GM13977 (cell line): ENCODE measurements at regions not wholly inside any gene's neighbourhood (a gene's known extent, or its start where the extent isn't known, plus 50 kb on each side); places are given as distances from the start of the nearest gene placed in this dataset.
"Not testable (repeated sequence)": the region's sequence is repeated elsewhere in the genome, so short reads cannot be mapped to it uniquely, and the experiment has no call there.

Experiments used
- DNase-seq: peaks from one replicate; pipeline ENCODE4 v3.0.0; 2012; ENCODE audit warnings: low spot score
- in situ Hi-C: fragments of 300-500 bp; cut with MboI; formaldehyde crosslinking; loops from one replicate; pipeline ENCODE4 v1.12.0; 2022; ENCODE audit warnings: low sequenced_read_pairs, low pct_unique_long_range_greater_than_20kb, mixed read lengths, inconsistent platforms; ENCODE audit not compliant: unreplicated experiment

- not testable (repeated sequence) for DNase-seq
Measured at GRCh38 chr16:33706845-33707590, 247.6 kb downstream of the TP53TG3F start.

GRCh38 chr16:33707591-33707934 lies 248.2 kb downstream of the TP53TG3F start:
- DNase-seq, in situ Hi-C loops: not testable (repeated sequence)

More at GRCh38 chr16:33706845-33707590, 247.6 kb downstream of the TP53TG3F start:
- in situ Hi-C loops: not testable (repeated sequence)

GRCh38 chr16:33709856-33710695 lies 250.7 kb downstream of the TP53TG3F start:
- in situ Hi-C loops, DNase-seq: not testable (repeated sequence)

- DNase-seq, in situ Hi-C loops: not testable (repeated sequence)
Measured at GRCh38 chr16:33710696-33711087, 251.3 kb downstream of the TP53TG3F start.

- DNase-seq, in situ Hi-C loops: not testable (repeated sequence)
Measured at GRCh38 chr16:33711616-33712015, 252.2 kb downstream of the TP53TG3F start.

- DNase-seq, in situ Hi-C loops: not testable (repeated sequence)
Measured at GRCh38 chr16:33712308-33712707, 252.9 kb downstream of the TP53TG3F start.

GRCh38 chr16:33712851-33713709 lies 253.7 kb downstream of the TP53TG3F start:
- in situ Hi-C loops, DNase-seq: not testable (repeated sequence)

- DNase-seq, in situ Hi-C loops: not testable (repeated sequence)
Measured at GRCh38 chr16:33713710-33714538, 254.5 kb downstream of the TP53TG3F start.

- in situ Hi-C loops: not testable (repeated sequence)
Measured at GRCh38 chr16:33731167-33731566, 271.8 kb downstream of the TP53TG3F start.

GRCh38 chr16:33734650-33735049 lies 275.2 kb downstream of the TP53TG3F start:
- in situ Hi-C loops: not testable (repeated sequence)

More at GRCh38 chr16:33731167-33731566, 271.8 kb downstream of the TP53TG3F start:
- not testable (repeated sequence) for DNase-seq

GRCh38 chr16:33766869-33767765 lies 307.7 kb downstream of the TP53TG3F start:
- in situ Hi-C loops, DNase-seq: not testable (repeated sequence)

More at GRCh38 chr16:33734650-33735049, 275.2 kb downstream of the TP53TG3F start:
- not testable (repeated sequence) for DNase-seq

GRCh38 chr16:33768710-33769109 lies 309.3 kb downstream of the TP53TG3F start:
- in situ Hi-C loops, DNase-seq: not testable (repeated sequence)

GRCh38 chr16:33769180-33769846 lies 309.9 kb downstream of the TP53TG3F start:
- DNase-seq, in situ Hi-C loops: not testable (repeated sequence)

GRCh38 chr16:33770478-33770877 lies 311.1 kb downstream of the TP53TG3F start:
- in situ Hi-C loops, DNase-seq: not testable (repeated sequence)

GRCh38 chr16:33771211-33771610 lies 311.8 kb downstream of the TP53TG3F start:
- DNase-seq, in situ Hi-C loops: not testable (repeated sequence)
